Heart left ventricle (tissue), 16 donors: ENCODE measurements at regions not wholly inside any gene's neighbourhood (a gene's known extent, or its start where the extent isn't known, plus 50 kb on each side); places are given as distances from the start of the nearest gene placed in this dataset.

ENCODE experiments used
- ATAC-seq, 4 donors: fragments of 200-7000 bp; cut with Tn5 transposase; one replicate each; pipeline ENCODE4 v1.9.1; 2020 to 2022; ENCODE audit warnings: moderate library complexity in 4 of 4, mild to moderate bottlenecking in 3 of 4, moderate number of reproducible peaks in 1 of 4
- DNase-seq, 5 donors: peaks; one replicate each; pipeline ENCODE4 v3.0.0-alpha.2; 2020
- H3K27ac ChIP-seq, 12 donors: fragments of 200-600 bp; sonication (generic) in 4 of 12; one replicate each; pipeline versions ENCODE4 v1.5.0 to v1.8.0; 2016 to 2022; ENCODE audit warnings: mild to moderate bottlenecking in 2 of 12
- H3K27me3 ChIP-seq, 9 donors: fragments of 200-600 bp; sonication (generic) in 2 of 9; one replicate each; pipeline versions ENCODE4 v1.5.1 to v1.8.0; 2016 to 2022; ENCODE audit warnings: mild to moderate bottlenecking in 3 of 9
- H3K36me3 ChIP-seq, 9 donors: fragments of 200-600 bp; sonication (generic) in 2 of 9; one replicate each; pipeline versions ENCODE4 v1.5.0 to v1.8.0; 2018 to 2022; ENCODE audit warnings: mild to moderate bottlenecking in 2 of 9
- H3K4me1 ChIP-seq, 12 donors: fragments of 200-600 bp; sonication (generic) in 4 of 12; one replicate each; pipeline versions ENCODE4 v1.5.0 to v1.8.0; 2016 to 2022; ENCODE audit warnings: mild to moderate bottlenecking in 3 of 12
- H3K4me3 ChIP-seq, 12 donors: fragments of 200-600 bp; sonication (generic) in 4 of 12; one replicate each; pipeline versions ENCODE4 v1.5.0 to v1.8.0; 2017 to 2022; ENCODE audit warnings: mild to moderate bottlenecking in 9 of 12, moderate library complexity in 4 of 12
- H3K9me3 ChIP-seq, 12 donors: fragments of 200-600 bp; sonication (generic) in 4 of 12; one replicate each; pipeline versions ENCODE4 v1.5.0 to v1.8.0; 2016 to 2022; ENCODE audit warnings: mild to moderate bottlenecking in 1 of 12
- CTCF ChIP-seq, 12 donors: fragments of 200-600 bp; sonication (generic) in 4 of 12; IDR thresholded peaks; one replicate each; pipeline versions ENCODE4 v1.5.0 to v1.8.0; 2018 to 2022; ENCODE audit warnings: antibody characterized with exemption in 12 of 12, mild to moderate bottlenecking in 5 of 12
- POLR2A ChIP-seq, 2 donors: fragments of 450-650 bp; IDR thresholded peaks; one replicate each; pipeline ENCODE4 v1.6.1; 2017; ENCODE audit warnings: antibody characterized with exemption in 2 of 2, mild to moderate bottlenecking in 2 of 2, moderate library complexity in 2 of 2
- WGBS, 4 donors: extraction: QIAGEN DNeasy Blood & Tissue Kit in 2 of 4; methylation state at CpG; one replicate each; pipeline versions ENCODE4 v1.1.5 to v1.1.7; 2013 to 2018; 5-methylcytosine and 5-hydroxymethylcytosine counted together
- intact Hi-C, 10 donors: fragments of 100-400 bp; cut with DNase I; formaldehyde crosslinking; loops; one replicate each; pipeline versions ENCODE4 v1.11.1 to v1.14.2; 2022
- donor health status: ischemic (EF 13 %, LVEDD 7.1; RV severe dilation, severe dysfunction).
- donor health status: healthy with polysubstance abuse.
- donor health status: DM: no; HTN: yes; CAD: no.
- donor health status: DM: no; HTN: no; CAD: no.
- donor health status: ischemic (EF 25% LVEDD 6.9; RV normal size, moderate dysfunction).
- donor health status: ischemic (EF 25% LVEDD 5.7; RV mildly dilated, moderate dysfunction).
- donor health status: healthy.
- donor health status: DM: yes; HTN: yes; CAD: no.
- donor health status: ischemic (EF 35%, LVEDD 5.7; RV mildly dilated, moderate dysfunction).
- donor health status: nonischemic (EF 11% LVEDD 7.7; RV severe dilation, severe dysfunction).
- donor health status: DM: yes; HTN: yes; CAD: no.
- donor health status: PGD.
- donor health status: ischemic (EF 29% LVEDD 5.4; RV normal size, mild dysfunction).
- donor health status: nonischemic (EF 23%, LVEDD 6.1; RV moderate dilation, normal function).

- ATAC-seq: no peak
- no peak for DNase-seq
- Histone ChIP-seq H3K4me3 (no peak overlapping the region), H3K27me3 (no peaks in the 10 kb centered on the region), H3K9me3 (peaks cover 0 to 3% (median 0%) of the 10 kb centered on the region in 12 donors), H3K27ac (no peak overlapping the region), H3K36me3 (no peaks in the 10 kb centered on the region), H3K4me1 (no peaks in the 10 kb centered on the region)
- TF ChIP-seq CTCF (IDR thresholded peaks at IDR 0.05) (no peak), POLR2A (IDR thresholded peaks at IDR 0.05) (no peak)
- intact Hi-C loops: no loop called here
Observed at GRCh38 chr15:45946111-45946510, 311.3 kb downstream of the SQOR start.

- intact Hi-C loops: no loop called here
- DNase-seq (no peak), ATAC-seq (no peak)
- H3K27ac ChIP-seq: no peak overlapping the region
- H3K36me3 ChIP-seq: no peaks in the 10 kb centered on the region
- no peak for TF ChIP-seq POLR2A (IDR thresholded peaks at IDR 0.05)
- TF ChIP-seq CTCF (IDR thresholded peaks at IDR 0.05): no peak
- peaks cover 0 to 3% (median 0%) of the 10 kb centered on the region in 12 donors for H3K9me3 ChIP-seq
- H3K4me1 ChIP-seq: no peaks in the 10 kb centered on the region
- H3K4me3 ChIP-seq: no peak overlapping the region
- no peaks in the 10 kb centered on the region for H3K27me3 ChIP-seq
- 45 to 57% (median 55%) methylated on average over 3 of the region's 3 CpGs for WGBS, 4 donors
Observed at GRCh38 chr15:45948181-45948621, 313.4 kb downstream of the SQOR start.

- Histone ChIP-seq H3K9me3 (peaks cover 0 to 17% (median 1%) of the 10 kb centered on the region in 12 donors), H3K4me3 (no peak overlapping the region), H3K4me1 (no peaks in the 10 kb centered on the region), H3K27ac (no peak overlapping the region), H3K27me3 (no peaks in the 10 kb centered on the region), H3K36me3 (no peaks in the 10 kb centered on the region)
- intact Hi-C loops: loop anchor here in 2 of 10 donors (10.0 kb wide), 2 partner anchors 56 to 254 kb away; no protein-coding TSS in a partner anchor
- TF ChIP-seq CTCF (IDR thresholded peaks at IDR 0.05) (no peak), POLR2A (IDR thresholded peaks at IDR 0.05) (no peak)
- ATAC-seq (no peak), DNase-seq (no peak)
- WGBS, 4 donors: 89 to 94% (median 92%) methylated on average over 3 of the region's 3 CpGs
Observed at GRCh38 chr15:45958924-45959323, 324.1 kb downstream of the SQOR start.

- no peaks in the 10 kb centered on the region for H3K4me1 ChIP-seq
- TF ChIP-seq CTCF (IDR thresholded peaks at IDR 0.05) (no peak), POLR2A (IDR thresholded peaks at IDR 0.05) (no peak)
- DNase-seq (no peak), ATAC-seq (no peak)
- H3K27me3 ChIP-seq: no peaks in the 10 kb centered on the region
- no peak overlapping the region for H3K27ac ChIP-seq
- no peaks in the 10 kb centered on the region for H3K36me3 ChIP-seq
- H3K9me3 ChIP-seq: peaks cover 0 to 17% (median 1%) of the 10 kb centered on the region in 12 donors
- intact Hi-C loops: no loop called here
- 81 to 85% (median 82%) methylated on average over 3 of the region's 3 CpGs for WGBS, 4 donors
- H3K4me3 ChIP-seq: no peak overlapping the region
Observed at GRCh38 chr15:45962733-45963132, 327.9 kb downstream of the SQOR start.
